OCI-LY7 (cell line): ENCODE measurements at regions not wholly inside any gene's neighbourhood (a gene's known extent, or its start where the extent isn't known, plus 50 kb on each side); places are given as distances from the start of the nearest gene placed in this dataset.

Experiments
- BruUV-seq: library from RNA; stranded (reverse); fragments of 400-500 nt; replicated peaks from 2 replicates; lab custom pipeline; 2021; lab: Mats Ljungman, UMichigan
- CTCF ChIA-PET: fragments of 300-600 bp; sonication (Branson Sonifier 250); formaldehyde crosslinking; loops from one replicate; lab custom pipeline; 2022; ENCODE audit warnings: antibody characterized with exemption; ENCODE audit not compliant: unreplicated experiment; lab: Charles Lee
- POLR2A ChIA-PET: fragments of 300-600 bp; sonication (Branson Sonifier 250); formaldehyde crosslinking; loops from one replicate; lab custom pipeline; 2022; ENCODE audit warnings: antibody characterized with exemption; lab: Charles Lee
- DNase-seq: peaks from one replicate; pipeline ENCODE4 v3.0.0-alpha.2; 2015; ENCODE audit warnings: low spot score
- H2AFZ ChIP-seq: fragments of 200-600 bp; sonication (generic), shearing (Covaris generic); 2 replicates; pipeline ENCODE4 v1.6.1; 2014; ENCODE audit warnings: mild to moderate bottlenecking, antibody characterized with exemption, low read length, moderate library complexity
- H3K27ac ChIP-seq: fragments of 200-600 bp; sonication (generic); 2 replicates; pipeline ENCODE4 v1.5.1; 2014; ENCODE audit warnings: mixed run types, low read depth, mild to moderate bottlenecking, moderate library complexity, low read length, inconsistent platforms; ENCODE audit not compliant: poor library complexity, severe bottlenecking
- H3K36me3 ChIP-seq: fragments of 200-600 bp; sonication (generic); 2 replicates; pipeline ENCODE4 v1.6.1; 2014; ENCODE audit warnings: mild to moderate bottlenecking, antibody characterized with exemption, low read length, moderate library complexity, mixed read lengths; ENCODE audit not compliant: insufficient read depth
- H3K4me1 ChIP-seq: fragments of 200-600 bp; sonication (generic); 2 replicates; pipeline ENCODE4 v1.5.1; 2014; ENCODE audit warnings: mild to moderate bottlenecking, low read length; ENCODE audit not compliant: insufficient read depth, poor library complexity, severe bottlenecking
- H3K4me2 ChIP-seq: fragments of 200-600 bp; sonication (generic); 2 replicates; pipeline ENCODE4 v1.6.1; 2014; ENCODE audit warnings: mild to moderate bottlenecking, low read length
- H3K4me3 ChIP-seq: fragments of 200-600 bp; sonication (generic); 2 replicates; pipeline ENCODE4 v1.5.1; 2014; ENCODE audit warnings: mild to moderate bottlenecking, low read depth, low read length; ENCODE audit not compliant: poor library complexity, severe bottlenecking
- H3K79me2 ChIP-seq: fragments of 200-600 bp; sonication (generic); 2 replicates; pipeline ENCODE4 v1.6.1; 2016; ENCODE audit warnings: low read depth, mild to moderate bottlenecking, low read length, moderate library complexity, mixed read lengths; ENCODE audit not compliant: insufficient read depth
- H3K9me2 ChIP-seq: fragments of 200-600 bp; sonication (generic); 2 replicates; pipeline ENCODE4 v1.6.1; 2016; ENCODE audit warnings: mild to moderate bottlenecking, low read length, mixed read lengths; ENCODE audit not compliant: insufficient read depth
- H3K9me3 ChIP-seq: fragments of 200-600 bp; sonication (generic); 2 replicates; pipeline ENCODE4 v1.6.1; 2014; ENCODE audit warnings: mild to moderate bottlenecking, mixed run types, low read length, mixed read lengths
- H4K20me1 ChIP-seq: fragments of 200-600 bp; sonication (generic); 2 replicates; pipeline ENCODE4 v1.6.1; 2014; ENCODE audit warnings: mild to moderate bottlenecking, antibody characterized with exemption, low read length, moderate library complexity, mixed read lengths; ENCODE audit not compliant: insufficient read depth
- CTCF ChIP-seq: fragments of 200-600 bp; sonication (generic); conservative IDR thresholded peaks from 2 replicates; pipeline ENCODE4 v1.5.1; 2014; ENCODE audit warnings: mild to moderate bottlenecking, antibody characterized with exemption, low read length, moderate library complexity, mixed read lengths
- EZH2phosphoT487 ChIP-seq: fragments of 200-600 bp; sonication (generic); IDR thresholded peaks from 2 replicates; pipeline ENCODE4 v1.6.1; 2018; ENCODE audit warnings: low read depth, borderline replicate concordance, mild to moderate bottlenecking, mixed run types, antibody characterized with exemption, low read length, moderate library complexity, mixed read lengths
- intact Hi-C: fragments of 100-400 bp; cut with micrococcal nuclease; formaldehyde crosslinking; loops from one replicate; pipeline ENCODE4 v1.10.0; 2022; ENCODE audit not compliant: unreplicated experiment

GRCh38 chr5:18954239-18954638, 1033.8 kb downstream of the CDH18 start:
- H3K27ac ChIP-seq = no peak overlapping the region
- TF ChIP-seq CTCF (no peak), EZH2phosphoT487 (no peak)
- intact Hi-C loops = no loop called here
- ChIA-PET CTCF (no interaction called here), POLR2A (interaction anchor here (0.7 to 1.1 kb wide), 2 partner anchors 31 to 184 kb away, joined by 3 to 6 read pairs; no protein-coding TSS in a partner anchor)
- H3K4me1 ChIP-seq = no peaks in the 10 kb centered on the region
- H3K4me2 ChIP-seq = no peak overlapping the region
- H3K79me2 ChIP-seq = no peaks in the 10 kb centered on the region
- no peak overlapping the region for H2AFZ ChIP-seq
- H3K9me2 ChIP-seq = no peaks in the 10 kb centered on the region
- H3K4me3 ChIP-seq = no peak overlapping the region
- no peaks in the 10 kb centered on the region for H3K36me3 ChIP-seq
- H4K20me1 ChIP-seq = no peaks in the 10 kb centered on the region
- BruUV-seq = no TSS peak
- H3K9me3 ChIP-seq = no peaks in the 10 kb centered on the region
- DNase-seq = no peak

- Histone ChIP-seq H3K4me3 (no peak overlapping the region), H3K4me1 (no peaks in the 10 kb centered on the region), H4K20me1 (no peaks in the 10 kb centered on the region), H3K9me2 (no peaks in the 10 kb centered on the region), H3K79me2 (no peaks in the 10 kb centered on the region), H2AFZ (no peak overlapping the region), H3K27ac (no peak overlapping the region), H3K9me3 (no peaks in the 10 kb centered on the region), H3K36me3 (no peaks in the 10 kb centered on the region), H3K4me2 (no peak overlapping the region)
- BruUV-seq = no TSS peak
- TF ChIP-seq EZH2phosphoT487 (no peak), CTCF (no peak)
- POLR2A ChIA-PET = interaction anchor here (1.0 kb wide), 1 partner anchor 12 kb away, joined by 5 read pairs; no protein-coding TSS in a partner anchor
- intact Hi-C loops = no loop called here
- CTCF ChIA-PET = no interaction called here
- no peak for DNase-seq
Measured at GRCh38 chr5:18959535-18959934, 1028.5 kb downstream of the CDH18 start.

GRCh38 chr5:18961234-18961633, 1026.8 kb downstream of the CDH18 start:
- Histone ChIP-seq H3K9me3 (no peaks in the 10 kb centered on the region), H3K27ac (no peak overlapping the region), H3K4me1 (no peaks in the 10 kb centered on the region), H3K36me3 (no peaks in the 10 kb centered on the region), H3K79me2 (no peaks in the 10 kb centered on the region), H3K4me2 (no peak overlapping the region), H3K4me3 (no peak overlapping the region), H4K20me1 (no peaks in the 10 kb centered on the region), H3K9me2 (no peaks in the 10 kb centered on the region), H2AFZ (no peak overlapping the region)
- BruUV-seq = no TSS peak
- TF ChIP-seq CTCF = no peak
- no peak for TF ChIP-seq EZH2phosphoT487
- no peak for DNase-seq
- intact Hi-C loops = no loop called here
- ChIA-PET POLR2A (no interaction called here), CTCF (no interaction called here)
